ENCODE measurements at regions not wholly inside any gene's neighbourhood (a gene's known extent, or its start where the extent isn't known, plus 50 kb on each side); places are given as distances from the start of the nearest gene placed in this dataset.

- no peak for TF ChIP-seq ZFX (IDR thresholded peaks at IDR 0.05)
- TF ChIP-seq CTCF (conservative IDR thresholded peaks at IDR 0.05): no peak
Observed at GRCh38 chr15:87416591-87417257, 839.8 kb downstream of the NTRK3 start.

Data from C4-2B (cell line).